ENCODE measurements at regions not wholly inside any gene's neighbourhood (a gene's known extent, or its start where the extent isn't known, plus 50 kb on each side); places are given as distances from the start of the nearest gene placed in this dataset.

DNA sequence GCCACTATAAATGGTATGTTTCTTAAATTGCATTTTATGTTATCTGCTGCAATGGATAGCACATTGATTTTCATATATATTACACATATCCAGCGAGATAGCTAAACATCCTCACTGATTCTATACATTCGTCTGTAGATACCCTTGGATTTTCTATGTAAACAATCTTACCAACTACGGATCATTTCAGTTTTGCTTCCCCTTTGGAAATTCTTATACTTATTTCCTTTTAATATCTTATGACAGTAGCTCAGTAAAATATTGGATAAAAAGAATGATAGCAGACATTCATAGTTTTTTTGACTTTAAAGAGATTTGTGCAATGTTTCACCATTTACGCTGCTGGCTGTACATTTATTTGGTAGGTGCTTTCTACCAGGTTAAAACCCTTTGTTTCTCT is 254.9 kb downstream of the SYK start:
- Histone ChIP-seq H3K27me3 (ENCODE audit: insufficient read depth, poor library complexity, severe bottlenecking) (no peaks in the 10 kb centered on the region), H3K27ac (replicated peaks) (no peak overlapping the region), H3K4me3 (replicated peaks; ENCODE audit: insufficient read depth, low read length) (no peak overlapping the region)
- no peak for DNase-seq (ENCODE audit: low read depth in 1 of 2, low spot score in 1 of 2)
- TF ChIP-seq GABPA (IDR thresholded peaks at IDR 0.05; ENCODE audit: low read depth) (no peak), SPI1 (IDR thresholded peaks at IDR 0.05; ENCODE audit: borderline replicate concordance, low read depth) (no peak), POLR2AphosphoS5 (IDR thresholded peaks at IDR 0.05; ENCODE audit: low read depth) (no peak)
- TF ChIP-seq, protein P1, sequence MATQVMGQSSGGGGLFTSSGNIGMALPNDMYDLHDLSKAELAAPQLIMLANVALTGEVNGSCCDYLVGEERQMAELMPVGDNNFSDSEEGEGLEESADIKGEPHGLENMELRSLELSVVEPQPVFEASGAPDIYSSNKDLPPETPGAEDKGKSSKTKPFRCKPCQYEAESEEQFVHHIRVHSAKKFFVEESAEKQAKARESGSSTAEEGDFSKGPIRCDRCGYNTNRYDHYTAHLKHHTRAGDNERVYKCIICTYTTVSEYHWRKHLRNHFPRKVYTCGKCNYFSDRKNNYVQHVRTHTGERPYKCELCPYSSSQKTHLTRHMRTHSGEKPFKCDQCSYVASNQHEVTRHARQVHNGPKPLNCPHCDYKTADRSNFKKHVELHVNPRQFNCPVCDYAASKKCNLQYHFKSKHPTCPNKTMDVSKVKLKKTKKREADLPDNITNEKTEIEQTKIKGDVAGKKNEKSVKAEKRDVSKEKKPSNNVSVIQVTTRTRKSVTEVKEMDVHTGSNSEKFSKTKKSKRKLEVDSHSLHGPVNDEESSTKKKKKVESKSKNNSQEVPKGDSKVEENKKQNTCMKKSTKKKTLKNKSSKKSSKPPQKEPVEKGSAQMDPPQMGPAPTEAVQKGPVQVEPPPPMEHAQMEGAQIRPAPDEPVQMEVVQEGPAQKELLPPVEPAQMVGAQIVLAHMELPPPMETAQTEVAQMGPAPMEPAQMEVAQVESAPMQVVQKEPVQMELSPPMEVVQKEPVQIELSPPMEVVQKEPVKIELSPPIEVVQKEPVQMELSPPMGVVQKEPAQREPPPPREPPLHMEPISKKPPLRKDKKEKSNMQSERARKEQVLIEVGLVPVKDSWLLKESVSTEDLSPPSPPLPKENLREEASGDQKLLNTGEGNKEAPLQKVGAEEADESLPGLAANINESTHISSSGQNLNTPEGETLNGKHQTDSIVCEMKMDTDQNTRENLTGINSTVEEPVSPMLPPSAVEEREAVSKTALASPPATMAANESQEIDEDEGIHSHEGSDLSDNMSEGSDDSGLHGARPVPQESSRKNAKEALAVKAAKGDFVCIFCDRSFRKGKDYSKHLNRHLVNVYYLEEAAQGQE (IDR thresholded peaks at IDR 0.05; ENCODE audit: insufficient replicate concordance, low read depth) = no peak
- TF ChIP-seq, protein P2, sequence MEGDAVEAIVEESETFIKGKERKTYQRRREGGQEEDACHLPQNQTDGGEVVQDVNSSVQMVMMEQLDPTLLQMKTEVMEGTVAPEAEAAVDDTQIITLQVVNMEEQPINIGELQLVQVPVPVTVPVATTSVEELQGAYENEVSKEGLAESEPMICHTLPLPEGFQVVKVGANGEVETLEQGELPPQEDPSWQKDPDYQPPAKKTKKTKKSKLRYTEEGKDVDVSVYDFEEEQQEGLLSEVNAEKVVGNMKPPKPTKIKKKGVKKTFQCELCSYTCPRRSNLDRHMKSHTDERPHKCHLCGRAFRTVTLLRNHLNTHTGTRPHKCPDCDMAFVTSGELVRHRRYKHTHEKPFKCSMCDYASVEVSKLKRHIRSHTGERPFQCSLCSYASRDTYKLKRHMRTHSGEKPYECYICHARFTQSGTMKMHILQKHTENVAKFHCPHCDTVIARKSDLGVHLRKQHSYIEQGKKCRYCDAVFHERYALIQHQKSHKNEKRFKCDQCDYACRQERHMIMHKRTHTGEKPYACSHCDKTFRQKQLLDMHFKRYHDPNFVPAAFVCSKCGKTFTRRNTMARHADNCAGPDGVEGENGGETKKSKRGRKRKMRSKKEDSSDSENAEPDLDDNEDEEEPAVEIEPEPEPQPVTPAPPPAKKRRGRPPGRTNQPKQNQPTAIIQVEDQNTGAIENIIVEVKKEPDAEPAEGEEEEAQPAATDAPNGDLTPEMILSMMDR (IDR thresholded peaks at IDR 0.05; ENCODE audit: insufficient read depth, low read length) = no peak

DNA sequence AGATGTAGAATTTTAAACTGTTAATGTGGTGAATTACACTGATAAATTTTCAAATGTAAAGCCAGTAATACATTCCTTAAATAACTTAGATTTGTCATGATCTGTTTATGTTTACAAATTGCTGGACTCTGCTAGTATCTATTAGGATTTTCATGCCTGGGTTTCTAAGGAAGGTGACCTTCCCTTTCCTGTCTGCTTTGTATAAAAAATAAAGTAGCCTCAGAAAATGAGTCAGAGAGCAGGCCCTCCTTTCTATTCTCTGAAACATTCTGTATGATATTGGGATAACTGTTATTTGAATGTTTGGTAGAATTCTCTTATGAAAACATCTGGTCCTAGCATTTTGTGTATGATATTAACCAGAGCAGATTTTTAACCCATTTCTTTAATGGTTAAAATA is 255.3 kb downstream of the SYK start:
- TF ChIP-seq POLR2AphosphoS5 (IDR thresholded peaks at IDR 0.05; ENCODE audit: low read depth) = no peak
- TF ChIP-seq, protein P1 (IDR thresholded peaks at IDR 0.05; ENCODE audit: insufficient replicate concordance, low read depth) = no peak

DNA sequence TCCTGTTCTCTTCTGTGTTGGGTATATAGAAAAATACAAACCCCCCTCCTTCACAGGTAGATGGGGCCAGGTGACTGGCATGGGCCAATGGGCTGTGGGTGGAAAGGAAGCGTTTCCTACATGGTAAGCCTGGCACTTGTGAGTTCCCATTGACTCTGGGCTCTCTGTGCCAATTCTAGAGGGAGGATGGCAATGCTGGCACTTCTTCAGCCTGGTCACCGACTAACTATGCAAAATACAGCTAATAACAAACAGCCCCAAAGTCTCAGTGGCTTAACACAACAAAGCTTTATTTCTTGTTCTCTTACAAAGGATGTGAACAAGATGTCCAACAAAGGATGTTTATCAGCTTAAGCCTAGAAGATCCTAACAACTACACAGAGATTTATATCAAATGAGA is 258.1 kb downstream of the SYK start:
- Histone ChIP-seq H3K27ac (replicated peaks) (no peak overlapping the region), H3K27me3 (ENCODE audit: insufficient read depth, poor library complexity, severe bottlenecking) (no peaks in the 10 kb centered on the region), H3K4me3 (replicated peaks; ENCODE audit: insufficient read depth, low read length) (no peak overlapping the region)
- DNase-seq (ENCODE audit: low read depth in 1 of 2, low spot score in 1 of 2) = no peak
- TF ChIP-seq GABPA (IDR thresholded peaks at IDR 0.05; ENCODE audit: low read depth) (no peak), POLR2AphosphoS5 (IDR thresholded peaks at IDR 0.05; ENCODE audit: low read depth) (no peak)
- TF ChIP-seq, protein P1 (IDR thresholded peaks at IDR 0.05; ENCODE audit: insufficient replicate concordance, low read depth) = no peak

More for the DNA sequence above, 255.3 kb downstream of the SYK start:
- H3K4me3 ChIP-seq (replicated peaks; ENCODE audit: insufficient read depth, low read length) = no peak overlapping the region
- H3K27ac ChIP-seq (replicated peaks) = no peak overlapping the region
- H3K27me3 ChIP-seq (ENCODE audit: insufficient read depth, poor library complexity, severe bottlenecking) = no peaks in the 10 kb centered on the region
- no peak for DNase-seq (ENCODE audit: low read depth in 1 of 2, low spot score in 1 of 2)

DNA sequence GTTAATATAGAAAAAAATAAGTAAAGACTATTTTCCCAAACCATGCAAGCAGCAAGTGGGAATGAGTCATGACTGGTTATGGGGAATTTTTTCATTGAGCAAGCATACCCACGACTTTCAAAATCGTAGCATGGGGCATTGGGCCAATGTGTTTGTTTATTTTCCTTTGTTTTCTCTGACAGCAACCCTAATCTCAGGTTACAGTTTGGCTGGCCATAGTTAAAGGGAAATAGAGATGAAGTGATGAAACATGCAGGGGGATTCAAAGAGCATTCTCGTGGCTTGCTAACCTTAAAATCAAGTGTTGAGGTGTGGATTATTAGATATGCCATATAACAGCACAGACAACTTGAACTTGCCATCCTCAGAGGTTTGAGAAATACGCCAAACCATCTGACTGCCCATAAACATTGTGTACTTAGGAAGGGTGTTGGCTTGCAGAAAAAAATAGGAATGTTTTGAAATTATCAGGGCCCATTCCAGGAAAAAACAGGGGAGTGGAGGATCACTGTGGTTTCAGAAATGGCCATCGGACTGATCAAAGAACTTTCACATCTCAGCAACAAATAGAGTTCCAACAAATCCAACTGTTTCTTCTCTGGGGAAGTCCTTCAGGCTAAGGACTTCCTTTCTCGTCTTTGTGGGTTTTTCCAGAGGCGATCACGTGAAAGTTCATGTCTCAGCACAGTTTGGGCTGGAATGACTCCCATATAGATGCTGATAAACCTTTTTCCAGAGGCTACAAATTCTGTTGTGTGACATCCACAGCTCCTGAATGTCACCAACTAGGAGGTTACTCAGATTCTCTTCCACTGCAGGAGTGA is 259.1 kb downstream of the SYK start:
- no peak overlapping the region for H3K4me3 ChIP-seq (replicated peaks; ENCODE audit: insufficient read depth, low read length)

More for the DNA sequence above, 259.1 kb downstream of the SYK start:
- TF ChIP-seq POLR2AphosphoS5 (IDR thresholded peaks at IDR 0.05; ENCODE audit: low read depth) (no peak), GABPA (IDR thresholded peaks at IDR 0.05; ENCODE audit: low read depth) (no peak), SPI1 (IDR thresholded peaks at IDR 0.05; ENCODE audit: borderline replicate concordance, low read depth) (no peak)
- TF ChIP-seq, protein P2 (IDR thresholded peaks at IDR 0.05; ENCODE audit: insufficient read depth, low read length) = no peak
- TF ChIP-seq, protein P1 (IDR thresholded peaks at IDR 0.05; ENCODE audit: insufficient replicate concordance, low read depth) = no peak
- DNase-seq (ENCODE audit: low read depth in 1 of 2, low spot score in 1 of 2) = no peak
- Histone ChIP-seq H3K27ac (replicated peaks) (no peak overlapping the region), H3K27me3 (ENCODE audit: insufficient read depth, poor library complexity, severe bottlenecking) (no peaks in the 10 kb centered on the region)

Measured in HL-60 (cell line).